ENCODE measurements at regions not wholly inside any gene's neighbourhood (a gene's known extent, or its start where the extent isn't known, plus 50 kb on each side); places are given as distances from the start of the nearest gene placed in this dataset.

- H3K36me3 ChIP-seq: no peaks in the 10 kb centered on the region
- no peak for TF ChIP-seq POLR2A (IDR thresholded peaks at IDR 0.05)
- TF ChIP-seq EP300 (IDR thresholded peaks at IDR 0.05): no peak
- no peak for TF ChIP-seq CTCF (IDR thresholded peaks at IDR 0.05)
- no peak for TF ChIP-seq POLR2AphosphoS5 (IDR thresholded peaks at IDR 0.05)
- no peak for DNase-seq
- no peak overlapping the region for H3K27ac ChIP-seq
- no peaks in the 10 kb centered on the region for H3K4me1 ChIP-seq
- intact Hi-C loops (cut with DNase I): no loop called here
- no peaks in the 10 kb centered on the region for H3K27me3 ChIP-seq
- WGBS, 2 donors: 67 to 93% methylated on average over 1 of the region's 1 CpG
- H3K4me3 ChIP-seq: no peak overlapping the region
- no peaks in the 10 kb centered on the region for H3K9me3 ChIP-seq
Measured at GRCh38 chr5:108578791-108579190, 168.9 kb upstream of the FER start.

DNA sequence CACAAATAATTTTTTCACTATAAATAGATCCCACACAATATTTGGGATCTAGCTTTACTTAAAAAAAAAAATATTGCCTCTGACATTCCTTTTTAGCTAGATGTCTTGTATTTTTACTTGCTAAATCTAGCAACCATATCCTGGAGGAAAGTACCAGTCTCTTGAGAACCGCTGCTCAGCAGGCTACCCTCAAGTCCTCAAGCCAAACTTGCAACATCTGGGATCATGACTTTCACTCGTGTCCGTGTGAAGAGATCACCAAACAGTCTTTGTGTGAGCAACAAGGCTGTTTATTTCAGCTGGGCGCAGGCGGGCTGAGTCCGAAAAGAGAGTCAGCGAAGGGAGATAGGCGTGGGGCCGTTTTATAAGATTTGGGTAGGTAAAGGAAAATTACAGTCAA, 180.3 kb upstream of the FER start:
- WGBS, 2 donors: 87 to 90% methylated on average over 9 of the region's 9 CpGs
- Histone ChIP-seq H3K4me1 (no peaks in the 10 kb centered on the region), H3K27ac (no peak overlapping the region), H3K36me3 (no peaks in the 10 kb centered on the region), H3K9me3 (no peaks in the 10 kb centered on the region), H3K27me3 (no peaks in the 10 kb centered on the region), H3K4me3 (no peak overlapping the region)
- DNase-seq: no peak
- TF ChIP-seq POLR2A (IDR thresholded peaks at IDR 0.05): no peak
- TF ChIP-seq EP300 (IDR thresholded peaks at IDR 0.05): no peak
- no peak for TF ChIP-seq POLR2AphosphoS5 (IDR thresholded peaks at IDR 0.05)
- TF ChIP-seq CTCF (IDR thresholded peaks at IDR 0.05): no peak
- intact Hi-C loops (cut with DNase I): no loop called here

GRCh38 chr5:108564441-108564840, 182.5 kb upstream of the FBXL17 start:
- no peak for DNase-seq
- intact Hi-C loops (cut with DNase I): no loop called here
- H3K27ac ChIP-seq: no peak overlapping the region
- H3K36me3 ChIP-seq: no peaks in the 10 kb centered on the region
- no peak for TF ChIP-seq CTCF (IDR thresholded peaks at IDR 0.05)
- H3K4me1 ChIP-seq: peaks cover 0 to 6% (median 0%) of the 10 kb centered on the region in 4 donors
- no peak overlapping the region for H3K4me3 ChIP-seq
- no peaks in the 10 kb centered on the region for H3K27me3 ChIP-seq
- no peaks in the 10 kb centered on the region for H3K9me3 ChIP-seq

DNA sequence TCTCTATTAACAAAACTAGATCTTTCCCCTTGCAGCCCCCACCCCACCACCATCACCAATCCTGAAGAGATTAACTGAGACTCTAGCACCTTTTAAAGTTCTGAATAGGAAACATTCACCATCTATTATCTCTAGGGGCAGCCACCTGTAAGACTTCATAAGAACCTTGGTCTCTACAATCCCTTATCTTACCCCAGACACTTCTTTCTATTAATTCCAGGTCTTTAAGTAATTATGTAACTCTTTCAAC, 180.2 kb upstream of the FBXL17 start:
- TF ChIP-seq EP300 (IDR thresholded peaks at IDR 0.05) (no peak), CTCF (IDR thresholded peaks at IDR 0.05) (no peak), POLR2A (IDR thresholded peaks at IDR 0.05) (no peak), POLR2AphosphoS5 (IDR thresholded peaks at IDR 0.05) (no peak)
- DNase-seq: no peak
- Histone ChIP-seq H3K4me1 (peaks cover 0 to 6% (median 0%) of the 10 kb centered on the region in 4 donors), H3K9me3 (no peaks in the 10 kb centered on the region), H3K27me3 (no peaks in the 10 kb centered on the region), H3K36me3 (no peaks in the 10 kb centered on the region), H3K27ac (no peak overlapping the region), H3K4me3 (no peak overlapping the region)
- intact Hi-C loops (cut with DNase I): no loop called here

GRCh38 chr5:108561416-108562204, 179.7 kb upstream of the FBXL17 start:
- Histone ChIP-seq H3K36me3 (no peaks in the 10 kb centered on the region), H3K4me3 (no peak overlapping the region), H3K9me3 (no peaks in the 10 kb centered on the region), H3K4me1 (peaks cover 0 to 9% (median 0%) of the 10 kb centered on the region in 4 donors), H3K27me3 (no peaks in the 10 kb centered on the region), H3K27ac (peak overlapping the region in 2 of 4 donors; percentile 37 to 52)
- TF ChIP-seq EP300 (IDR thresholded peaks at IDR 0.05) (no peak), CTCF (IDR thresholded peaks at IDR 0.05) (no peak), POLR2AphosphoS5 (IDR thresholded peaks at IDR 0.05) (no peak), POLR2A (IDR thresholded peaks at IDR 0.05) (no peak)
- 77 to 89% methylated on average over 2 of the region's 2 CpGs for WGBS, 2 donors
- no peak for DNase-seq
- intact Hi-C loops (cut with DNase I): no loop called here
